ENCODE measurements at regions not wholly inside any gene's neighbourhood (a gene's known extent, or its start where the extent isn't known, plus 50 kb on each side); places are given as distances from the start of the nearest gene placed in this dataset.

DNA sequence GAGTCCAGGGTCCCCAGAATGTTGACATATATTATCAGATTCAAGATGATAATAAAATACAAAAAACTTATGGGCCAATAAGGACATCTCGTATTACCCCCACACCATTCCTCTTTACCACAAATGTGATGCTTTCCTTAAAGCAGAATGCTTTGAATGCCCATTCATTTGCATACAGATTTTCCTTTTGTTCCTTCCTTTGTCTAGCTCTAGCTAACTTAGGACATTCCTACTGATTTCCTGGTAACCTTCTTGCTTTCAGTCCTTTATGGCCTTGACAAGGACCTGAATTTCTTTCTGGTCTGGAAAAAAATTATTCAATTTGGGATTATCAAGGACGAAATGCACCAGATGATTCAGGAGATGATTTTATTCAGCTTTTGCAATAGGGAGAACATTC lies 304.0 kb downstream of the TMEM114 start:
- TF ChIP-seq, protein P1, sequence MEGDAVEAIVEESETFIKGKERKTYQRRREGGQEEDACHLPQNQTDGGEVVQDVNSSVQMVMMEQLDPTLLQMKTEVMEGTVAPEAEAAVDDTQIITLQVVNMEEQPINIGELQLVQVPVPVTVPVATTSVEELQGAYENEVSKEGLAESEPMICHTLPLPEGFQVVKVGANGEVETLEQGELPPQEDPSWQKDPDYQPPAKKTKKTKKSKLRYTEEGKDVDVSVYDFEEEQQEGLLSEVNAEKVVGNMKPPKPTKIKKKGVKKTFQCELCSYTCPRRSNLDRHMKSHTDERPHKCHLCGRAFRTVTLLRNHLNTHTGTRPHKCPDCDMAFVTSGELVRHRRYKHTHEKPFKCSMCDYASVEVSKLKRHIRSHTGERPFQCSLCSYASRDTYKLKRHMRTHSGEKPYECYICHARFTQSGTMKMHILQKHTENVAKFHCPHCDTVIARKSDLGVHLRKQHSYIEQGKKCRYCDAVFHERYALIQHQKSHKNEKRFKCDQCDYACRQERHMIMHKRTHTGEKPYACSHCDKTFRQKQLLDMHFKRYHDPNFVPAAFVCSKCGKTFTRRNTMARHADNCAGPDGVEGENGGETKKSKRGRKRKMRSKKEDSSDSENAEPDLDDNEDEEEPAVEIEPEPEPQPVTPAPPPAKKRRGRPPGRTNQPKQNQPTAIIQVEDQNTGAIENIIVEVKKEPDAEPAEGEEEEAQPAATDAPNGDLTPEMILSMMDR (IDR thresholded peaks at IDR 0.05): no peak
- no peak for TF ChIP-seq POLR2A (IDR thresholded peaks at IDR 0.05)
